ENCODE measurements at regions not wholly inside any gene's neighbourhood (a gene's known extent, or its start where the extent isn't known, plus 50 kb on each side); places are given as distances from the start of the nearest gene placed in this dataset.
"Not testable (repeated sequence)": the region's sequence is repeated elsewhere in the genome, so short reads cannot be mapped to it uniquely, and the experiment has no call there.

GRCh38 chr15:56794165-56794552 lies 60.9 kb upstream of the ZNF280D start:
- TF ChIP-seq CTCF (IDR thresholded peaks at IDR 0.05; ENCODE audit: insufficient read depth, low read length, poor library complexity, severe bottlenecking) = no peak
- no peak overlapping the region for H3K4me3 ChIP-seq (replicated peaks; ENCODE audit: low read depth, low read length)
- DNase-seq (ENCODE audit: extremely low read depth, insufficient read length) = no peak
- H3K36me3 ChIP-seq (ENCODE audit: control insufficient read depth, insufficient read depth, low read length) = no peaks in the 10 kb centered on the region
- H3K27me3 ChIP-seq (replicated peaks; ENCODE audit: control insufficient read depth, insufficient read depth, low read length) = no peaks in the 10 kb centered on the region

DNA sequence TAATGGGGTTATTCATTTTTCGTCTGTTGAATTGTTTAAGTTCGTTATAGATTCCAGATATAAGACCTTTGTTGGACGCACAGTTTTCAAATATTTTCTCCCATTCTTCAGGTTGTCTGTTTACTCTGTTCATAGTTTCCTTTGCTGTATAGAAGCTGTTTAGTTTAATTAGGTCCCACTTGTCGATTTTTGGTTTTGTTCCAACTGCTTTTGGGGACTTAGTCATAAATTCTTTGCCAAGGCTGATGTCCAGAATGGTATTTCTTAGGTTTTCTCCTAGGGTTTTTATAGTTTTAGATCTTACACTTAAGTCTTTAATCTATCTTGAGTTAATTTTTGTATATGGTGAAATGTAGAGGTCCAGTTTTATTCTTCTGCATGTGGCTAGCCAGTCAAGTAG lies 58.9 kb upstream of the ZNF280D start:
- H3K27me3 ChIP-seq (replicated peaks; ENCODE audit: control insufficient read depth, insufficient read depth, low read length) = no peaks in the 10 kb centered on the region
- DNase-seq (ENCODE audit: extremely low read depth, insufficient read length) = no peak
- TF ChIP-seq CTCF (IDR thresholded peaks at IDR 0.05; ENCODE audit: insufficient read depth, low read length, poor library complexity, severe bottlenecking) = no peak
- H3K36me3 ChIP-seq (ENCODE audit: control insufficient read depth, insufficient read depth, low read length) = no peaks in the 10 kb centered on the region
- no peak overlapping the region for H3K4me3 ChIP-seq (replicated peaks; ENCODE audit: low read depth, low read length)

- H3K36me3 ChIP-seq (ENCODE audit: control insufficient read depth, insufficient read depth, low read length); DNase-seq (ENCODE audit: extremely low read depth, insufficient read length); H3K4me3 ChIP-seq (replicated peaks; ENCODE audit: low read depth, low read length); H3K27me3 ChIP-seq (replicated peaks; ENCODE audit: control insufficient read depth, insufficient read depth, low read length): not testable (repeated sequence)
Measured at GRCh38 chr15:56791521-56791920, 58.2 kb upstream of the ZNF280D start.

- no peak for TF ChIP-seq CTCF (IDR thresholded peaks at IDR 0.05; ENCODE audit: insufficient read depth, low read length, poor library complexity, severe bottlenecking)
- Histone ChIP-seq H3K4me3 (replicated peaks; ENCODE audit: low read depth, low read length) (no peak overlapping the region), H3K36me3 (ENCODE audit: control insufficient read depth, insufficient read depth, low read length) (no peaks in the 10 kb centered on the region), H3K27me3 (replicated peaks; ENCODE audit: control insufficient read depth, insufficient read depth, low read length) (no peaks in the 10 kb centered on the region)
- no peak for DNase-seq (ENCODE audit: extremely low read depth, insufficient read length)
Measured at GRCh38 chr15:56788359-56788758, 55.0 kb upstream of the ZNF280D start.

DNA sequence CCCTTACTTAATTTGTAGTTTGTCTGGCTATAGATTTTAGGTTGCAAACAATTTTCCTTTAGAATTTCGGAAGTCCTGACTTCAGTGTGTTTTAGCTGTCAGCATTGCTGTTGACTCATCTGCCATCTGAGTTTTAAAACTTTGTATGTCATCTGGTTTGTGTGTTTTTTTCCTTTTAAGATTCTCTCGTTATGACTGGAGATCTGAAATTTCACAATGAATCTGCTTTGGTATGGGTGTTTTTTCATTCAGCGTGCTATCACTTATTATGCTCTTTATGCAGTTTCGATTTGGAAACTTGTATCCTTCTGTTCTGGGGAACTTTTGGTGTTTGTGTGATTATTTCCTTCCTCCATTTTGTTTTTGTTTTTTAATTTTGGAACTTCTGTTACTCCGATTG lies 53.7 kb upstream of the ZNF280D start:
- H3K4me3 ChIP-seq (replicated peaks; ENCODE audit: low read depth, low read length) = no peak overlapping the region
- H3K27me3 ChIP-seq (replicated peaks; ENCODE audit: control insufficient read depth, insufficient read depth, low read length) = no peaks in the 10 kb centered on the region
- no peaks in the 10 kb centered on the region for H3K36me3 ChIP-seq (ENCODE audit: control insufficient read depth, insufficient read depth, low read length)
- DNase-seq (ENCODE audit: extremely low read depth, insufficient read length) = peak; percentile 32
- TF ChIP-seq CTCF (IDR thresholded peaks at IDR 0.05; ENCODE audit: insufficient read depth, low read length, poor library complexity, severe bottlenecking) = no peak

GRCh38 chr15:56783857-56784661 lies 50.8 kb upstream of the ZNF280D start:
- TF ChIP-seq CTCF (IDR thresholded peaks at IDR 0.05; ENCODE audit: insufficient read depth, low read length, poor library complexity, severe bottlenecking) = no peak
- no peak for DNase-seq (ENCODE audit: extremely low read depth, insufficient read length)
- Histone ChIP-seq H3K27me3 (replicated peaks; ENCODE audit: control insufficient read depth, insufficient read depth, low read length) (no peaks in the 10 kb centered on the region), H3K4me3 (replicated peaks; ENCODE audit: low read depth, low read length) (no peak overlapping the region), H3K36me3 (ENCODE audit: control insufficient read depth, insufficient read depth, low read length) (no peaks in the 10 kb centered on the region)

Measured in GM06990 (cell line).